Neural progenitor cell (in vitro differentiated cells): ENCODE measurements at regions not wholly inside any gene's neighbourhood (a gene's known extent, or its start where the extent isn't known, plus 50 kb on each side); places are given as distances from the start of the nearest gene placed in this dataset.

ENCODE experiments used
- EZH2 ChIP-seq: fragments of 200-600 bp; sonication (generic); IDR thresholded peaks from 2 replicates; pipeline ENCODE4 v1.6.1; 2017; ENCODE audit warnings: antibody characterized with exemption, mild to moderate bottlenecking, moderate library complexity
- TF ChIP-seq, protein P1 (sequence below): fragments of 200-600 bp; sonication (generic); IDR thresholded peaks from 2 replicates; pipeline ENCODE4 v1.5.1; 2017; ENCODE audit warnings: antibody characterized with exemption, mild to moderate bottlenecking

DNA sequence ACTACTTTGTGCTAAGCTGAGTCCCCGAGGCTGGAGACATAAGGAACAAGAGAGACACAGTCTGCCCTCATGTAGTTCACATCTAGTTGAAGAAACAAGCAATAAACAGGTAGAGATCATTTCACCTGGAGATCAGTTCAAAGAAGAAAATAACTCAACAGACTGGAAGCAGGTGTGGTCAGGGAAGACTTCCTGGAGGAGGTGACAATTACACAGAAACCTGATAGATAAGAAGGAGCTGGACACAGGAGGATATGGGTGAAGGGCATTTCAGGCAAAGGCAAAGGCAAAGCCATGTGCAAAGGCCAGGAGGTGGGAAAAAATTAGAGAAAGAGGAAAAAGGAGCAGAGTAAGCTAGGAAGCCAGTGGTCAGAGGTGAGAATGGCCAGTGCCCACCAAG is 115.6 kb downstream of the MN1 start:
- TF ChIP-seq, protein P1, sequence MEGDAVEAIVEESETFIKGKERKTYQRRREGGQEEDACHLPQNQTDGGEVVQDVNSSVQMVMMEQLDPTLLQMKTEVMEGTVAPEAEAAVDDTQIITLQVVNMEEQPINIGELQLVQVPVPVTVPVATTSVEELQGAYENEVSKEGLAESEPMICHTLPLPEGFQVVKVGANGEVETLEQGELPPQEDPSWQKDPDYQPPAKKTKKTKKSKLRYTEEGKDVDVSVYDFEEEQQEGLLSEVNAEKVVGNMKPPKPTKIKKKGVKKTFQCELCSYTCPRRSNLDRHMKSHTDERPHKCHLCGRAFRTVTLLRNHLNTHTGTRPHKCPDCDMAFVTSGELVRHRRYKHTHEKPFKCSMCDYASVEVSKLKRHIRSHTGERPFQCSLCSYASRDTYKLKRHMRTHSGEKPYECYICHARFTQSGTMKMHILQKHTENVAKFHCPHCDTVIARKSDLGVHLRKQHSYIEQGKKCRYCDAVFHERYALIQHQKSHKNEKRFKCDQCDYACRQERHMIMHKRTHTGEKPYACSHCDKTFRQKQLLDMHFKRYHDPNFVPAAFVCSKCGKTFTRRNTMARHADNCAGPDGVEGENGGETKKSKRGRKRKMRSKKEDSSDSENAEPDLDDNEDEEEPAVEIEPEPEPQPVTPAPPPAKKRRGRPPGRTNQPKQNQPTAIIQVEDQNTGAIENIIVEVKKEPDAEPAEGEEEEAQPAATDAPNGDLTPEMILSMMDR: no peak
- TF ChIP-seq EZH2: no peak
